K562 (cell line): ENCODE measurements at regions not wholly inside any gene's neighbourhood (a gene's known extent, or its start where the extent isn't known, plus 50 kb on each side); places are given as distances from the start of the nearest gene placed in this dataset.

ENCODE experiments used
- ATAC-seq: fragments of 200-7000 bp; cut with Tn5 transposase; 3 replicates; pipeline ENCODE4 v1.9.1; 2020; ENCODE audit warnings: moderate library complexity
- BruUV-seq: library from RNA; stranded (reverse); fragments of 400-500 nt; replicated peaks from 2 replicates; lab custom pipeline; 2021; lab: Mats Ljungman, UMichigan
- CTCF ChIA-PET: fragments of 300-600 bp; formaldehyde crosslinking; extraction: SDS; loops from one replicate; lab custom pipeline; 2021; ENCODE audit warnings: low intra/inter-chr PET ratio; lab: Yijun Ruan, JAX
- POLR2A ChIA-PET: fragments of 300-600, 350-650 bp; sonication (Branson Sonifier 250); formaldehyde crosslinking; extraction: SDS; loops from one replicate; lab custom pipeline; 2021; ENCODE audit warnings: antibody characterized with exemption, inconsistent platforms; lab: Yijun Ruan, JAX
- DNase-seq, 4 experiments: peaks; one replicate each; pipeline versions ENCODE4 v3.0.0 to v3.0.0-alpha.2; 2011 to 2018; ENCODE audit warnings: low spot score in 3 of 4, mixed read lengths in 3 of 4; ENCODE audit errors: extremely low read depth in 1 of 4
- FAIRE-seq: peaks from 2 replicates; lab custom pipeline; 2011; peaks lifted over from hg19 to GRCh38; lab: Jason Lieb, UNC
- H2AFZ ChIP-seq: 2 replicates; pipeline ENCODE4 v1.6.0; 2011; ENCODE audit warnings: low read depth, low read length, control low read depth, inconsistent platforms
- H3K27ac ChIP-seq: fragments of 200-600 bp; 3 replicates; pipeline ENCODE4 v1.8.0; 2011; ENCODE audit warnings: low read depth, mild to moderate bottlenecking, control low read depth, inconsistent platforms, low read length, moderate library complexity, mixed read lengths; ENCODE audit errors: extremely low read depth
- H3K27me3 ChIP-seq, 2 experiments: fragments of 300-600 bp in 1 of 2; 2 replicates in 1 of 2; 3 replicates in 1 of 2; pipeline versions ENCODE4 v1.6.0 to v1.8.0; 2011; ENCODE audit warnings: inconsistent platforms in 2 of 2, low read length in 2 of 2, mild to moderate bottlenecking in 1 of 2, mixed read lengths in 1 of 2, moderate library complexity in 1 of 2; ENCODE audit not compliant: control insufficient read depth in 2 of 2, insufficient read depth in 2 of 2
- H3K36me3 ChIP-seq: fragments of 300-600 bp; 3 replicates; pipeline ENCODE4 v1.8.0; 2011; ENCODE audit warnings: mild to moderate bottlenecking, low read length, inconsistent platforms; ENCODE audit not compliant: control insufficient read depth, insufficient read depth
- H3K4me1 ChIP-seq, 2 experiments: fragments of 200-600 bp in 1 of 2; replicated peaks in 1 of 2; 2 replicates in 1 of 2; 3 replicates in 1 of 2; pipeline versions ENCODE4 v1.5.1 to v1.8.0; 2011; ENCODE audit warnings: inconsistent platforms in 2 of 2, low read length in 2 of 2, mild to moderate bottlenecking in 1 of 2, mixed read lengths in 1 of 2, moderate library complexity in 1 of 2; ENCODE audit not compliant: control insufficient read depth in 2 of 2, insufficient read depth in 2 of 2
- H3K4me2 ChIP-seq: 2 replicates; pipeline ENCODE4 v1.6.1; 2011; ENCODE audit warnings: low read length, control low read depth, inconsistent platforms, mixed read lengths; ENCODE audit not compliant: insufficient read depth
- H3K4me3 ChIP-seq: fragments of 200-600 bp; sonication (generic), shearing (Covaris generic); 2 replicates; pipeline ENCODE4 v1.5.1; 2016; ENCODE audit warnings: control low read depth, inconsistent platforms
- H3K79me2 ChIP-seq: fragments of 200-600 bp; 3 replicates; pipeline ENCODE4 v1.8.0; 2011; ENCODE audit warnings: low read length, inconsistent platforms; ENCODE audit not compliant: control insufficient read depth, insufficient read depth
- H3K9ac ChIP-seq, 2 experiments: 2 replicates each; pipeline versions ENCODE4 v1.6.0 to v1.6.1; 2011; ENCODE audit warnings: low read depth in 2 of 2, low read length in 2 of 2, control low read depth in 1 of 2, inconsistent platforms in 1 of 2, mild to moderate bottlenecking in 1 of 2, mixed read lengths in 1 of 2; ENCODE audit not compliant: insufficient read depth in 1 of 2
- H3K9me1 ChIP-seq: one replicate; pipeline ENCODE4 v1.6.0; 2011; ENCODE audit warnings: inconsistent platforms, mild to moderate bottlenecking, low read length, moderate library complexity; ENCODE audit not compliant: control insufficient read depth, insufficient read depth
- H3K9me3 ChIP-seq: replicated peaks from 2 replicates; pipeline ENCODE4 v1.5.1; 2011; ENCODE audit warnings: low read depth, low read length, inconsistent platforms; ENCODE audit not compliant: control insufficient read depth, insufficient read depth
- H4K20me1 ChIP-seq: replicated peaks from 2 replicates; pipeline ENCODE4 v1.6.1; 2011; ENCODE audit warnings: low read length, inconsistent platforms, mixed read lengths; ENCODE audit not compliant: control insufficient read depth, insufficient read depth
- CREM ChIP-seq: IDR thresholded peaks from 2 replicates; pipeline ENCODE4 v1.6.1; 2014; ENCODE audit warnings: antibody characterized with exemption, low read depth
- KHSRP ChIP-seq: fragments of 450-650 bp; IDR thresholded peaks from 2 replicates; pipeline ENCODE4 v1.6.1; 2017
- KLF1 ChIP-seq: fragments of 450-650 bp; IDR thresholded peaks from 2 replicates; pipeline ENCODE4 v1.6.1; 2016; ENCODE audit warnings: missing genetic modification characterization, missing compliant biosample characterization
- SMAD2 ChIP-seq: fragments of 150-350 bp; IDR thresholded peaks from 2 replicates; pipeline ENCODE4 v1.6.1; 2014; ENCODE audit warnings: low read depth, mild to moderate bottlenecking, low read length
- SRSF1 ChIP-seq: fragments of 200-400 bp; formaldehyde crosslinking; IDR thresholded peaks from 2 replicates; pipeline ENCODE4 v1.6.1; 2017; ENCODE audit warnings: mild to moderate bottlenecking, low read depth, low read length, moderate library complexity
- TOE1 ChIP-seq, 2 experiments: fragments of 450-650 bp in 1 of 2; sonication (generic) in 1 of 2; formaldehyde crosslinking in 1 of 2; IDR thresholded peaks; 2 replicates each; pipeline versions ENCODE4 v1.7.1 to v1.8.0; 2016 to 2022; ENCODE audit warnings: borderline replicate concordance in 2 of 2, mild to moderate bottlenecking in 2 of 2, antibody characterized with exemption in 1 of 2, inconsistent platforms in 1 of 2, low read depth in 1 of 2, missing genetic modification reagents in 1 of 2, moderate library complexity in 1 of 2
- TRIM24 ChIP-seq, 2 experiments: fragments of 450-650 bp; IDR thresholded peaks; 2 replicates each; pipeline ENCODE4 v1.6.1; 2016
- ZNF436 ChIP-seq: fragments of 250-450, 450-650 bp; sonication (Bioruptor Pico); formaldehyde crosslinking; IDR thresholded peaks from 2 replicates; pipeline ENCODE4 v1.7.0; 2020; ENCODE audit warnings: mild to moderate bottlenecking
- WGBS: fragments of 100-300 bp; shearing (Covaris generic); methylation state at CpG from one replicate; pipeline ENCODE4 v1.1.6; 2016; ENCODE audit warnings: low coverage, mixed read lengths; ENCODE audit not compliant: insufficient coverage; ENCODE audit errors: missing lambda C conversion rate; 5-methylcytosine and 5-hydroxymethylcytosine counted together
- in situ Hi-C: fragments of 300-500 bp; cut with MboI; formaldehyde crosslinking; loops from 4 replicates; pipeline ENCODE4 v1.15.0; 2018; ENCODE audit warnings: inconsistent platforms, mixed read lengths
- intact Hi-C: fragments of 100-400 bp; cut with micrococcal nuclease; formaldehyde crosslinking; loops from 2 replicates; pipeline ENCODE4 v1.14.2; 2022
- TF ChIP-seq, protein P1 (sequence below): sonication (generic); formaldehyde crosslinking; IDR thresholded peaks from 2 replicates; pipeline ENCODE4 v1.8.0; 2023; ENCODE audit warnings: missing genetic modification reagents, mild to moderate bottlenecking, borderline replicate concordance
- TF ChIP-seq, protein P2 (sequence below): fragments of 250-450 bp; sonication (Bioruptor Pico); IDR thresholded peaks from 2 replicates; pipeline ENCODE4 v1.8.0; 2021; ENCODE audit warnings: moderate library complexity, mild to moderate bottlenecking, inconsistent platforms
- TF ChIP-seq, protein P3 (sequence below): IDR thresholded peaks from 3 replicates; pipeline ENCODE4 v1.6.1; 2011; ENCODE audit warnings: borderline replicate concordance, mild to moderate bottlenecking, moderate library complexity; ENCODE audit not compliant: insufficient read length; ENCODE audit errors: extremely low read depth
- TF ChIP-seq, protein P4 (sequence below): fragments of 250-450 bp; sonication (Bioruptor Pico); IDR thresholded peaks from 2 replicates; pipeline ENCODE4 v1.9.0; 2021; ENCODE audit warnings: mild to moderate bottlenecking

DNA sequence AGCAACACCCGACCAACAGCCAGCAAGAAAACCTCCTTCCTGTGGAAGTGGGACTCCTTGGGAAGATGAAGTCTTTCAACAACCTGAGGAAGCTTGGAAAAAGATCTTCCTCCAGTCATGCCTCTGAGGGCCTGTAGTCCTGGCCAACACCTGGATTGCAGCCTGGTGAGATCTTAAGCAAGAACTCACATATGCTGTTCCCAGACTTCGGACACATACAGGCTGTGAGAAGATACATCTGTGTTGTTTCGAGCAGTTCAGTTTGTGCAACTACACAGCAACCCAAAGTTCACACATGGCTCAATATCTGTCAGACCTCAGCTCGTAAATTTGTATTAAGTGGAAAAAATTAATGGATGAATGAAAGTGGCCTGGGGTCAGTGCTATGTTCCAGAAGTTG is 65.1 kb upstream of the UBAC2 start:
- no peaks in the 10 kb centered on the region for H3K36me3 ChIP-seq
- H3K9me3 ChIP-seq: no peaks in the 10 kb centered on the region
- ChIA-PET POLR2A (interaction anchor here (1.1 to 1.2 kb wide), 2 partner anchors 9 to 14 kb away, joined by 4 read pairs; no protein-coding TSS in a partner anchor), CTCF (no interaction called here)
- H3K9me1 ChIP-seq: no peaks in the 10 kb centered on the region
- no peak for DNase-seq
- intact Hi-C loops: no loop called here
- no peaks in the 10 kb centered on the region for H3K27me3 ChIP-seq
- no peak overlapping the region for H3K4me2 ChIP-seq
- H3K4me3 ChIP-seq: no peak overlapping the region
- FAIRE-seq: no peak
- no peaks in the 10 kb centered on the region for H3K79me2 ChIP-seq
- in situ Hi-C loops: no loop called here
- H3K4me1 ChIP-seq: no peaks in the 10 kb centered on the region; a peak in 1 of 5 replicates
- H4K20me1 ChIP-seq: no peaks in the 10 kb centered on the region
- no peak overlapping the region for H2AFZ ChIP-seq
- WGBS: 37% methylated on average over 4 of the region's 4 CpGs
- BruUV-seq: no TSS peak
- no peak overlapping the region for H3K9ac ChIP-seq
- no peak for ATAC-seq
- no peak overlapping the region for H3K27ac ChIP-seq
- TF ChIP-seq TRIM24 (IDR thresholded peaks at IDR 0.05): no peak
- no peak for TF ChIP-seq CREM
- no peak for TF ChIP-seq KLF1 (tag)
- no peak for TF ChIP-seq KHSRP
- TF ChIP-seq, protein P1, sequence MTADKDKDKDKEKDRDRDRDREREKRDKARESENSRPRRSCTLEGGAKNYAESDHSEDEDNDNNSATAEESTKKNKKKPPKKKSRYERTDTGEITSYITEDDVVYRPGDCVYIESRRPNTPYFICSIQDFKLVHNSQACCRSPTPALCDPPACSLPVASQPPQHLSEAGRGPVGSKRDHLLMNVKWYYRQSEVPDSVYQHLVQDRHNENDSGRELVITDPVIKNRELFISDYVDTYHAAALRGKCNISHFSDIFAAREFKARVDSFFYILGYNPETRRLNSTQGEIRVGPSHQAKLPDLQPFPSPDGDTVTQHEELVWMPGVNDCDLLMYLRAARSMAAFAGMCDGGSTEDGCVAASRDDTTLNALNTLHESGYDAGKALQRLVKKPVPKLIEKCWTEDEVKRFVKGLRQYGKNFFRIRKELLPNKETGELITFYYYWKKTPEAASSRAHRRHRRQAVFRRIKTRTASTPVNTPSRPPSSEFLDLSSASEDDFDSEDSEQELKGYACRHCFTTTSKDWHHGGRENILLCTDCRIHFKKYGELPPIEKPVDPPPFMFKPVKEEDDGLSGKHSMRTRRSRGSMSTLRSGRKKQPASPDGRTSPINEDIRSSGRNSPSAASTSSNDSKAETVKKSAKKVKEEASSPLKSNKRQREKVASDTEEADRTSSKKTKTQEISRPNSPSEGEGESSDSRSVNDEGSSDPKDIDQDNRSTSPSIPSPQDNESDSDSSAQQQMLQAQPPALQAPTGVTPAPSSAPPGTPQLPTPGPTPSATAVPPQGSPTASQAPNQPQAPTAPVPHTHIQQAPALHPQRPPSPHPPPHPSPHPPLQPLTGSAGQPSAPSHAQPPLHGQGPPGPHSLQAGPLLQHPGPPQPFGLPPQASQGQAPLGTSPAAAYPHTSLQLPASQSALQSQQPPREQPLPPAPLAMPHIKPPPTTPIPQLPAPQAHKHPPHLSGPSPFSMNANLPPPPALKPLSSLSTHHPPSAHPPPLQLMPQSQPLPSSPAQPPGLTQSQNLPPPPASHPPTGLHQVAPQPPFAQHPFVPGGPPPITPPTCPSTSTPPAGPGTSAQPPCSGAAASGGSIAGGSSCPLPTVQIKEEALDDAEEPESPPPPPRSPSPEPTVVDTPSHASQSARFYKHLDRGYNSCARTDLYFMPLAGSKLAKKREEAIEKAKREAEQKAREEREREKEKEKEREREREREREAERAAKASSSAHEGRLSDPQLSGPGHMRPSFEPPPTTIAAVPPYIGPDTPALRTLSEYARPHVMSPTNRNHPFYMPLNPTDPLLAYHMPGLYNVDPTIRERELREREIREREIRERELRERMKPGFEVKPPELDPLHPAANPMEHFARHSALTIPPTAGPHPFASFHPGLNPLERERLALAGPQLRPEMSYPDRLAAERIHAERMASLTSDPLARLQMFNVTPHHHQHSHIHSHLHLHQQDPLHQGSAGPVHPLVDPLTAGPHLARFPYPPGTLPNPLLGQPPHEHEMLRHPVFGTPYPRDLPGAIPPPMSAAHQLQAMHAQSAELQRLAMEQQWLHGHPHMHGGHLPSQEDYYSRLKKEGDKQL: no peak
- no peak for TF ChIP-seq ZNF436 (CRISPR knock-in tag)
- TF ChIP-seq SRSF1: no peak
- no peak for TF ChIP-seq TOE1 (IDR thresholded peaks at IDR 0.05; ENCODE audit: borderline replicate concordance)
- no peak for TF ChIP-seq TOE1 (CRISPR knock-in tag; IDR thresholded peaks at IDR 0.05; ENCODE audit: borderline replicate concordance, low read depth)
- TF ChIP-seq, protein P2, sequence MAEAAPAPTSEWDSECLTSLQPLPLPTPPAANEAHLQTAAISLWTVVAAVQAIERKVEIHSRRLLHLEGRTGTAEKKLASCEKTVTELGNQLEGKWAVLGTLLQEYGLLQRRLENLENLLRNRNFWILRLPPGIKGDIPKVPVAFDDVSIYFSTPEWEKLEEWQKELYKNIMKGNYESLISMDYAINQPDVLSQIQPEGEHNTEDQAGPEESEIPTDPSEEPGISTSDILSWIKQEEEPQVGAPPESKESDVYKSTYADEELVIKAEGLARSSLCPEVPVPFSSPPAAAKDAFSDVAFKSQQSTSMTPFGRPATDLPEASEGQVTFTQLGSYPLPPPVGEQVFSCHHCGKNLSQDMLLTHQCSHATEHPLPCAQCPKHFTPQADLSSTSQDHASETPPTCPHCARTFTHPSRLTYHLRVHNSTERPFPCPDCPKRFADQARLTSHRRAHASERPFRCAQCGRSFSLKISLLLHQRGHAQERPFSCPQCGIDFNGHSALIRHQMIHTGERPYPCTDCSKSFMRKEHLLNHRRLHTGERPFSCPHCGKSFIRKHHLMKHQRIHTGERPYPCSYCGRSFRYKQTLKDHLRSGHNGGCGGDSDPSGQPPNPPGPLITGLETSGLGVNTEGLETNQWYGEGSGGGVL (CRISPR knock-in tag): no peak
- TF ChIP-seq SMAD2: no peak
- TF ChIP-seq, protein P3, sequence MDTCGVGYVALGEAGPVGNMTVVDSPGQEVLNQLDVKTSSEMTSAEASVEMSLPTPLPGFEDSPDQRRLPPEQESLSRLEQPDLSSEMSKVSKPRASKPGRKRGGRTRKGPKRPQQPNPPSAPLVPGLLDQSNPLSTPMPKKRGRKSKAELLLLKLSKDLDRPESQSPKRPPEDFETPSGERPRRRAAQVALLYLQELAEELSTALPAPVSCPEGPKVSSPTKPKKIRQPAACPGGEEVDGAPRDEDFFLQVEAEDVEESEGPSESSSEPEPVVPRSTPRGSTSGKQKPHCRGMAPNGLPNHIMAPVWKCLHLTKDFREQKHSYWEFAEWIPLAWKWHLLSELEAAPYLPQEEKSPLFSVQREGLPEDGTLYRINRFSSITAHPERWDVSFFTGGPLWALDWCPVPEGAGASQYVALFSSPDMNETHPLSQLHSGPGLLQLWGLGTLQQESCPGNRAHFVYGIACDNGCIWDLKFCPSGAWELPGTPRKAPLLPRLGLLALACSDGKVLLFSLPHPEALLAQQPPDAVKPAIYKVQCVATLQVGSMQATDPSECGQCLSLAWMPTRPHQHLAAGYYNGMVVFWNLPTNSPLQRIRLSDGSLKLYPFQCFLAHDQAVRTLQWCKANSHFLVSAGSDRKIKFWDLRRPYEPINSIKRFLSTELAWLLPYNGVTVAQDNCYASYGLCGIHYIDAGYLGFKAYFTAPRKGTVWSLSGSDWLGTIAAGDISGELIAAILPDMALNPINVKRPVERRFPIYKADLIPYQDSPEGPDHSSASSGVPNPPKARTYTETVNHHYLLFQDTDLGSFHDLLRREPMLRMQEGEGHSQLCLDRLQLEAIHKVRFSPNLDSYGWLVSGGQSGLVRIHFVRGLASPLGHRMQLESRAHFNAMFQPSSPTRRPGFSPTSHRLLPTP: no peak
- TF ChIP-seq, protein P4, sequence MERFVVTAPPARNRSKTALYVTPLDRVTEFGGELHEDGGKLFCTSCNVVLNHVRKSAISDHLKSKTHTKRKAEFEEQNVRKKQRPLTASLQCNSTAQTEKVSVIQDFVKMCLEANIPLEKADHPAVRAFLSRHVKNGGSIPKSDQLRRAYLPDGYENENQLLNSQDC (CRISPR knock-in tag): no peak
